GM12878 (cell line): ENCODE measurements at regions not wholly inside any gene's neighbourhood (a gene's known extent, or its start where the extent isn't known, plus 50 kb on each side); places are given as distances from the start of the nearest gene placed in this dataset.

Source experiments
- ATAC-seq: fragments of 200-7000 bp; cut with Tn5 transposase; 3 replicates; pipeline ENCODE4 v1.9.1; 2020; ENCODE audit warnings: mild to moderate bottlenecking, moderate library complexity
- BruUV-seq: library from RNA; stranded (reverse); fragments of 400-500 nt; replicated peaks from 2 replicates; lab custom pipeline; 2021; lab: Mats Ljungman, UMichigan
- CTCF ChIA-PET: fragments of 300-600 bp; sonication (Branson Sonifier 250); formaldehyde crosslinking; extraction: SDS; loops from one replicate; lab custom pipeline; 2021; ENCODE audit warnings: inconsistent platforms; lab: Yijun Ruan, JAX
- POLR2A ChIA-PET: fragments of 350-600 bp; formaldehyde crosslinking; extraction: SDS; loops from one replicate; lab custom pipeline; 2021; ENCODE audit warnings: inconsistent platforms; lab: Charles Lee
- RAD21 ChIA-PET: fragments of 300-600 bp; sonication (Branson Sonifier 250); formaldehyde crosslinking; loops from one replicate; lab custom pipeline; 2023; ENCODE audit warnings: antibody characterized with exemption; ENCODE audit not compliant: unreplicated experiment; lab: Charles Lee
- SMC1A ChIA-PET: fragments of 300-600 bp; sonication (Branson Sonifier 250); formaldehyde crosslinking; loops from one replicate; lab custom pipeline; 2023; ENCODE audit not compliant: unreplicated experiment, uncharacterized antibody; lab: Charles Lee
- DNase-seq: peaks from one replicate; pipeline ENCODE4 v3.0.0-alpha.2; 2011; ENCODE audit warnings: low read depth, low spot score
- FAIRE-seq: peaks from 3 replicates; lab custom pipeline; 2011; peaks lifted over from hg19 to GRCh38; lab: Jason Lieb, UNC
- H2AFZ ChIP-seq: 2 replicates; pipeline ENCODE4 v1.6.0; 2011; ENCODE audit warnings: low read depth, low read length, control low read depth; ENCODE audit not compliant: control insufficient read depth
- H3K27ac ChIP-seq: 2 replicates; pipeline ENCODE4 v1.5.1; 2011; ENCODE audit warnings: control low read depth; ENCODE audit not compliant: control insufficient read depth, insufficient read depth
- H3K27me3 ChIP-seq, 2 experiments: replicated peaks in 1 of 2; 2 replicates each; pipeline versions ENCODE4 v1.6.0 to v1.6.1; 2011; ENCODE audit warnings: low read length in 1 of 2; ENCODE audit not compliant: control insufficient read depth in 2 of 2, insufficient read depth in 2 of 2
- H3K36me3 ChIP-seq, 2 experiments: 2 replicates each; pipeline ENCODE4 v1.5.1; 2011; ENCODE audit warnings: low read length in 1 of 2; ENCODE audit not compliant: control insufficient read depth in 2 of 2, insufficient read depth in 2 of 2
- H3K4me1 ChIP-seq: 2 replicates; pipeline ENCODE4 v1.6.1; 2011; ENCODE audit warnings: mild to moderate bottlenecking, low read length, moderate library complexity, mixed read lengths; ENCODE audit not compliant: control insufficient read depth, insufficient read depth
- H3K4me2 ChIP-seq: 2 replicates; pipeline ENCODE4 v1.6.0; 2011; ENCODE audit warnings: control low read depth; ENCODE audit not compliant: control insufficient read depth, insufficient read depth
- H3K4me3 ChIP-seq: fragments of 200-600 bp; sonication (generic); 2 replicates; pipeline ENCODE4 v1.5.1; 2016
- H3K79me2 ChIP-seq: 2 replicates; pipeline ENCODE4 v1.6.0; 2011; ENCODE audit warnings: low read length; ENCODE audit not compliant: control insufficient read depth, insufficient read depth
- H3K9ac ChIP-seq: 2 replicates; pipeline ENCODE4 v1.8.0; 2011; ENCODE audit warnings: low read length, control low read depth, mixed read lengths; ENCODE audit not compliant: control insufficient read depth, insufficient read depth
- H3K9me3 ChIP-seq: replicated peaks from 3 replicates; pipeline ENCODE4 v1.5.1; 2011; ENCODE audit warnings: mild to moderate bottlenecking, low read length; ENCODE audit not compliant: control insufficient read depth, insufficient read depth
- H4K20me1 ChIP-seq: 2 replicates; pipeline ENCODE4 v1.6.0; 2011; ENCODE audit not compliant: control insufficient read depth, insufficient read depth
- BACH1 ChIP-seq: fragments of 450-650 bp; IDR thresholded peaks from 2 replicates; pipeline ENCODE4 v1.6.1; 2017; ENCODE audit warnings: mild to moderate bottlenecking, borderline replicate concordance
- IRF4 ChIP-seq: IDR thresholded peaks from 2 replicates; pipeline ENCODE4 v1.6.1; 2011; ENCODE audit warnings: low read depth, low read length
- NR2C2 ChIP-seq: IDR thresholded peaks from 2 replicates; pipeline ENCODE4 v1.6.1; 2011; ENCODE audit warnings: borderline replicate concordance, low read depth; ENCODE audit not compliant: control insufficient read depth, insufficient read length
- SIN3A ChIP-seq: IDR thresholded peaks from 2 replicates; pipeline ENCODE4 v1.6.1; 2012; ENCODE audit warnings: low read depth, low read length, improper control_type of control experiment
- SMARCA5 ChIP-seq: fragments of 450-650 bp; IDR thresholded peaks from 2 replicates; pipeline ENCODE4 v1.6.1; 2017; ENCODE audit warnings: mild to moderate bottlenecking
- SRF ChIP-seq, 2 experiments: IDR thresholded peaks; 2 replicates each; pipeline ENCODE4 v1.6.1; 2011; ENCODE audit warnings: low read depth in 2 of 2, low read length in 2 of 2, mild to moderate bottlenecking in 1 of 2, moderate library complexity in 1 of 2
- SUPT20H ChIP-seq: IDR thresholded peaks from 2 replicates; pipeline ENCODE4 v1.6.1; 2011; ENCODE audit warnings: low read depth, mild to moderate bottlenecking, low read length, moderate library complexity, borderline replicate concordance; ENCODE audit not compliant: control insufficient read depth
- WGBS: methylation state at CpG from one replicate; pipeline ENCODE4 v1.1.6; 2016; ENCODE audit warnings: low lambda C conversion rate; ENCODE audit not compliant: insufficient replicate concordance, insufficient coverage; ENCODE audit errors: missing lambda C conversion rate; 5-methylcytosine and 5-hydroxymethylcytosine counted together
- in situ Hi-C: fragments of 300-500 bp; cut with MboI; formaldehyde crosslinking; loops from 9 replicates; pipeline ENCODE4 v1.14.3; 2018; ENCODE audit warnings: mixed read lengths
- intact Hi-C: fragments of 100-400 bp; cut with micrococcal nuclease; formaldehyde crosslinking; loops from one replicate; pipeline ENCODE4 v1.14.2; 2022; ENCODE audit not compliant: unreplicated experiment
- TF ChIP-seq, protein P1 (sequence below): fragments of 150-350 bp; IDR thresholded peaks from 2 replicates; pipeline ENCODE4 v1.6.1; 2016; ENCODE audit warnings: low read depth, low read length

DNA sequence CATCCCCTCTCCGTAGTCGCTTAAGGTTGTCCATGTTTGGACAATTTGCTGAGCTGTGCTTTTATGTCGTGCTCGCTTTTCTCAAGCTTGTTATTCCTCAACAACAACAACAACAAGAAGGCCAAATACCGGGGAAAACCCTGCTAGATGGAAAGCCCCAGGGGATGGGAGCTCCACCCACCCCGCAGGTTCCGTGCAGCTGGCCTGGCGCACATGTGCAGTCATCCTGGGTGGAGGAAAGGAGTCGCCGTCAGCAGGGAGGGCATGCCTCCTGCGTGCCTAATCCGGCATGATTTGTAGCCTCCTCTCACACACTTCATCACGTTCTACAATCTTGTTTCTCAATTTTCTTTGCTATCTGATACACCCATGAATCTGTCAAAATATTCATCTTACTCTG is 87.4 kb upstream of the SALL3 start:
- ATAC-seq = no peak
- intact Hi-C loops = no loop called here
- no peak for FAIRE-seq
- Histone ChIP-seq H3K79me2 (no peaks in the 10 kb centered on the region), H3K4me1 (no peaks in the 10 kb centered on the region), H3K9ac (no peak overlapping the region), H3K36me3 (no peaks in the 10 kb centered on the region), H3K27ac (no peak overlapping the region), H4K20me1 (no peaks in the 10 kb centered on the region), H3K4me2 (no peak overlapping the region), H3K9me3 (no peaks in the 10 kb centered on the region), H3K27me3 (no peaks in the 10 kb centered on the region), H3K4me3 (no peak overlapping the region), H2AFZ (no peak overlapping the region)
- BruUV-seq = no TSS peak
- in situ Hi-C loops = no loop called here
- POLR2A ChIA-PET = no interaction called here
- DNase-seq = no peak
- RAD21 ChIA-PET = no interaction called here
- SMC1A ChIA-PET = no interaction called here
- CTCF ChIA-PET = no interaction called here
- WGBS = 60% methylated on average over 13 of the region's 13 CpGs
- TF ChIP-seq SRF (IDR thresholded peaks at IDR 0.05; ENCODE audit: low read depth in 2 of 2, low read length in 2 of 2) = no peak
- no peak for TF ChIP-seq SUPT20H
- no peak for TF ChIP-seq SIN3A
- TF ChIP-seq IRF4 = no peak
- no peak for TF ChIP-seq BACH1
- TF ChIP-seq SMARCA5 = no peak
- TF ChIP-seq, protein P1, sequence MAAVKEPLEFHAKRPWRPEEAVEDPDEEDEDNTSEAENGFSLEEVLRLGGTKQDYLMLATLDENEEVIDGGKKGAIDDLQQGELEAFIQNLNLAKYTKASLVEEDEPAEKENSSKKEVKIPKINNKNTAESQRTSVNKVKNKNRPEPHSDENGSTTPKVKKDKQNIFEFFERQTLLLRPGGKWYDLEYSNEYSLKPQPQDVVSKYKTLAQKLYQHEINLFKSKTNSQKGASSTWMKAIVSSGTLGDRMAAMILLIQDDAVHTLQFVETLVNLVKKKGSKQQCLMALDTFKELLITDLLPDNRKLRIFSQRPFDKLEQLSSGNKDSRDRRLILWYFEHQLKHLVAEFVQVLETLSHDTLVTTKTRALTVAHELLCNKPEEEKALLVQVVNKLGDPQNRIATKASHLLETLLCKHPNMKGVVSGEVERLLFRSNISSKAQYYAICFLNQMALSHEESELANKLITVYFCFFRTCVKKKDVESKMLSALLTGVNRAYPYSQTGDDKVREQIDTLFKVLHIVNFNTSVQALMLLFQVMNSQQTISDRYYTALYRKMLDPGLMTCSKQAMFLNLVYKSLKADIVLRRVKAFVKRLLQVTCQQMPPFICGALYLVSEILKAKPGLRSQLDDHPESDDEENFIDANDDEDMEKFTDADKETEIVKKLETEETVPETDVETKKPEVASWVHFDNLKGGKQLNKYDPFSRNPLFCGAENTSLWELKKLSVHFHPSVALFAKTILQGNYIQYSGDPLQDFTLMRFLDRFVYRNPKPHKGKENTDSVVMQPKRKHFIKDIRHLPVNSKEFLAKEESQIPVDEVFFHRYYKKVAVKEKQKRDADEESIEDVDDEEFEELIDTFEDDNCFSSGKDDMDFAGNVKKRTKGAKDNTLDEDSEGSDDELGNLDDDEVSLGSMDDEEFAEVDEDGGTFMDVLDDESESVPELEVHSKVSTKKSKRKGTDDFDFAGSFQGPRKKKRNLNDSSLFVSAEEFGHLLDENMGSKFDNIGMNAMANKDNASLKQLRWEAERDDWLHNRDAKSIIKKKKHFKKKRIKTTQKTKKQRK = no peak
- no peak for TF ChIP-seq NR2C2
